SK-N-SH treated with all-trans-retinoic acid at 6 μM for 48 hours (cell line): ENCODE measurements at regions not wholly inside any gene's neighbourhood (a gene's known extent, or its start where the extent isn't known, plus 50 kb on each side); places are given as distances from the start of the nearest gene placed in this dataset.

Source experiments
- ATAC-seq: fragments of 200-7000 bp; cut with Tn5 transposase; 3 replicates; pipeline ENCODE4 v1.9.1; 2020; ENCODE audit warnings: mild to moderate bottlenecking, moderate library complexity
- ARNTL ChIP-seq: fragments of 450-650 bp; formaldehyde crosslinking; IDR thresholded peaks from 2 replicates; pipeline ENCODE4 v1.5.0; 2020; ENCODE audit warnings: low read depth, mild to moderate bottlenecking, moderate library complexity, borderline replicate concordance
- CSDC2 ChIP-seq: fragments of 250-450 bp; sonication (Bioruptor Pico); IDR thresholded peaks from 2 replicates; pipeline ENCODE4 v1.5.0; 2020; ENCODE audit warnings: mild to moderate bottlenecking, moderate library complexity
- ESRRG ChIP-seq: fragments of 250-450 bp; sonication (Bioruptor Pico); IDR thresholded peaks from 2 replicates; pipeline ENCODE4 v1.6.1; 2021; ENCODE audit warnings: mild to moderate bottlenecking
- GLIS3 ChIP-seq: fragments of 250-450 bp; sonication (Bioruptor Pico); IDR thresholded peaks from 2 replicates; pipeline ENCODE4 v1.5.0; 2020; ENCODE audit warnings: mild to moderate bottlenecking, moderate library complexity
- ISL1 ChIP-seq: fragments of 250-450 bp; sonication (Bioruptor Pico); IDR thresholded peaks from 2 replicates; pipeline ENCODE4 v2.1.2; 2022; ENCODE audit warnings: mild to moderate bottlenecking, moderate library complexity
- OSR1 ChIP-seq: fragments of 250-450 bp; sonication (Bioruptor Pico); IDR thresholded peaks from 2 replicates; pipeline ENCODE4 v1.8.0; 2022; ENCODE audit warnings: moderate library complexity, mild to moderate bottlenecking, inconsistent platforms
- POU6F1 ChIP-seq: fragments of 250-450 bp; sonication (Bioruptor Pico); IDR thresholded peaks from 2 replicates; pipeline ENCODE4 v1.8.0; 2021; ENCODE audit warnings: low read depth, mild to moderate bottlenecking, moderate library complexity, borderline replicate concordance
- PPARA ChIP-seq: fragments of 250-450 bp; sonication (Bioruptor Pico); IDR thresholded peaks from 2 replicates; pipeline ENCODE4 v1.5.0; 2020; ENCODE audit warnings: mild to moderate bottlenecking, borderline replicate concordance
- RARB ChIP-seq: fragments of 250-450 bp; sonication (Bioruptor Pico); IDR thresholded peaks from 2 replicates; pipeline ENCODE4 v1.8.0; 2021; ENCODE audit warnings: mild to moderate bottlenecking, moderate library complexity
- TCF4 ChIP-seq: fragments of 250-450 bp; sonication (Bioruptor Pico); IDR thresholded peaks from 2 replicates; pipeline ENCODE4 v1.8.0; 2021; ENCODE audit warnings: mild to moderate bottlenecking, moderate library complexity, borderline replicate concordance
- TOX ChIP-seq: fragments of 250-450 bp; sonication (Bioruptor Pico); IDR thresholded peaks from 2 replicates; pipeline ENCODE4 v1.8.0; 2021; ENCODE audit warnings: mild to moderate bottlenecking, moderate library complexity, borderline replicate concordance
- ZC3H10 ChIP-seq: fragments of 250-450 bp; sonication (Bioruptor Pico); IDR thresholded peaks from 2 replicates; pipeline ENCODE4 v1.5.1; 2021; ENCODE audit warnings: mild to moderate bottlenecking, moderate library complexity
- ZFP3 ChIP-seq: fragments of 250-450 bp; sonication (Bioruptor Pico); IDR thresholded peaks from 2 replicates; pipeline ENCODE4 v1.5.0; 2020; ENCODE audit warnings: mild to moderate bottlenecking, moderate library complexity
- ZFP30 ChIP-seq: fragments of 450-650 bp; formaldehyde crosslinking; IDR thresholded peaks from 2 replicates; pipeline ENCODE4 v1.5.0; 2022; ENCODE audit warnings: mild to moderate bottlenecking, moderate library complexity
- ZNF565 ChIP-seq: fragments of 450-650 bp; formaldehyde crosslinking; conservative IDR thresholded peaks from 2 replicates; pipeline ENCODE4 v1.5.0; 2020; ENCODE audit warnings: low read depth, mild to moderate bottlenecking, moderate library complexity
- ZNF70 ChIP-seq: fragments of 450-650 bp; formaldehyde crosslinking; IDR thresholded peaks from 2 replicates; pipeline ENCODE4 v1.5.0; 2020; ENCODE audit warnings: mild to moderate bottlenecking, moderate library complexity
- ZNF8 ChIP-seq: fragments of 450-650 bp; formaldehyde crosslinking; IDR thresholded peaks from 2 replicates; pipeline ENCODE4 v1.5.0; 2020; ENCODE audit warnings: mild to moderate bottlenecking, moderate library complexity
- TF ChIP-seq, protein P1 (sequence below): fragments of 250-450 bp; sonication (Bioruptor Pico); IDR thresholded peaks from 2 replicates; pipeline ENCODE4 v1.5.0; 2020; ENCODE audit warnings: mild to moderate bottlenecking, moderate library complexity
- TF ChIP-seq, protein P2 (sequence below): fragments of 250-450 bp; sonication (Bioruptor Pico); IDR thresholded peaks from 2 replicates; pipeline ENCODE4 v1.5.1; 2021; ENCODE audit warnings: mild to moderate bottlenecking, moderate library complexity
- TF ChIP-seq, protein P3 (sequence below): fragments of 250-450 bp; sonication (Bioruptor Pico); IDR thresholded peaks from 2 replicates; pipeline ENCODE4 v1.8.0; 2020; ENCODE audit warnings: mild to moderate bottlenecking, moderate library complexity, borderline replicate concordance
- TF ChIP-seq, protein P4 (sequence below): fragments of 250-450 bp; sonication (Bioruptor Pico); IDR thresholded peaks from 2 replicates; pipeline ENCODE4 v1.5.1; 2020; ENCODE audit warnings: low read depth, mild to moderate bottlenecking, moderate library complexity

DNA sequence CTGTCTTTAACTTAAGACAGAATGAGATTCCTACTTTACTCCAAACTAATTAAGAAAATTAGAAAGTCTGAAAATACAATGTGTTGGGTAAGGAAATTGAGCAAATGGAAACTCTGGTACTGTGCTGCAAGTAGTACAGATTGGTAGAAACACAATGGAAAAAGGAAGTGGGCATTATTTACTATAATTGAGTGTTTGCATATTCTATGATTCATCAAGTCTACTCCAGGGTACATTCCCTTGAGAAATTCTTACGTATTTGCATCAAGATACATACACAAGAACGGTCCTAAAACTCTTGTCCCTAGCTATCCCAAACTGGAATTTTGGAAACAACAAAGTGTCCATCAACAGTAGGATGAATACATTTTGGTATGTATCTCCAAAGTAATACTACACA lies 123.5 kb upstream of the TARS1 start:
- no peak for ATAC-seq
- no peak for TF ChIP-seq ZFP3
- TF ChIP-seq TCF4 = no peak
- no peak for TF ChIP-seq ISL1 (CRISPR knock-in tag)

DNA sequence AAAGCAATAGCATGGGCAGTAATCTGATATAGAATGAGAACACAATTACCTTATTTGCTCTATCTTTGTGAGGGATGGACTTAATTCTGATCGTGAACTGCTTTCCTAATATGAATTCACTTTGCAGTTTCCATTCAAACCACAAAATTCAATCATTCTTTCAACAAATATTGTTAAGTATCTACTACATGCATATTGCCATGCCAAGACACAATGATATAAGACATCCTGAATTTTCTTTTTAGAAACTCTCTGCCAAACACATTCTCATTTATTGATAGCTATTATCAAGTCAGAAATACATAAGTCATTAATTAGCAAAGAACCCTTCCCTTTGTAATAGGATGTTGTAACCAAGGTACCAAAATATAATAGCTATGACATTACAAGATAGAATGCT lies 121.6 kb upstream of the TARS1 start:
- TF ChIP-seq RARB (CRISPR knock-in tag) = no peak
- TF ChIP-seq TOX (CRISPR knock-in tag) = peak; percentile 57; the same call in 1 of the 2 replicates
- TF ChIP-seq ZNF565 = no peak
- ATAC-seq = peak; percentile 60

GRCh38 chr5:33319841-33320240 lies 120.9 kb upstream of the TARS1 start:
- TF ChIP-seq, protein P1, sequence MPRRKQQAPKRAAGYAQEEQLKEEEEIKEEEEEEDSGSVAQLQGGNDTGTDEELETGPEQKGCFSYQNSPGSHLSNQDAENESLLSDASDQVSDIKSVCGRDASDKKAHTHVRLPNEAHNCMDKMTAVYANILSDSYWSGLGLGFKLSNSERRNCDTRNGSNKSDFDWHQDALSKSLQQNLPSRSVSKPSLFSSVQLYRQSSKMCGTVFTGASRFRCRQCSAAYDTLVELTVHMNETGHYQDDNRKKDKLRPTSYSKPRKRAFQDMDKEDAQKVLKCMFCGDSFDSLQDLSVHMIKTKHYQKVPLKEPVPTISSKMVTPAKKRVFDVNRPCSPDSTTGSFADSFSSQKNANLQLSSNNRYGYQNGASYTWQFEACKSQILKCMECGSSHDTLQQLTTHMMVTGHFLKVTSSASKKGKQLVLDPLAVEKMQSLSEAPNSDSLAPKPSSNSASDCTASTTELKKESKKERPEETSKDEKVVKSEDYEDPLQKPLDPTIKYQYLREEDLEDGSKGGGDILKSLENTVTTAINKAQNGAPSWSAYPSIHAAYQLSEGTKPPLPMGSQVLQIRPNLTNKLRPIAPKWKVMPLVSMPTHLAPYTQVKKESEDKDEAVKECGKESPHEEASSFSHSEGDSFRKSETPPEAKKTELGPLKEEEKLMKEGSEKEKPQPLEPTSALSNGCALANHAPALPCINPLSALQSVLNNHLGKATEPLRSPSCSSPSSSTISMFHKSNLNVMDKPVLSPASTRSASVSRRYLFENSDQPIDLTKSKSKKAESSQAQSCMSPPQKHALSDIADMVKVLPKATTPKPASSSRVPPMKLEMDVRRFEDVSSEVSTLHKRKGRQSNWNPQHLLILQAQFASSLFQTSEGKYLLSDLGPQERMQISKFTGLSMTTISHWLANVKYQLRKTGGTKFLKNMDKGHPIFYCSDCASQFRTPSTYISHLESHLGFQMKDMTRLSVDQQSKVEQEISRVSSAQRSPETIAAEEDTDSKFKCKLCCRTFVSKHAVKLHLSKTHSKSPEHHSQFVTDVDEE (CRISPR knock-in tag) = no peak
- no peak for TF ChIP-seq ZNF70
- no peak for TF ChIP-seq CSDC2
- TF ChIP-seq, protein P2, sequence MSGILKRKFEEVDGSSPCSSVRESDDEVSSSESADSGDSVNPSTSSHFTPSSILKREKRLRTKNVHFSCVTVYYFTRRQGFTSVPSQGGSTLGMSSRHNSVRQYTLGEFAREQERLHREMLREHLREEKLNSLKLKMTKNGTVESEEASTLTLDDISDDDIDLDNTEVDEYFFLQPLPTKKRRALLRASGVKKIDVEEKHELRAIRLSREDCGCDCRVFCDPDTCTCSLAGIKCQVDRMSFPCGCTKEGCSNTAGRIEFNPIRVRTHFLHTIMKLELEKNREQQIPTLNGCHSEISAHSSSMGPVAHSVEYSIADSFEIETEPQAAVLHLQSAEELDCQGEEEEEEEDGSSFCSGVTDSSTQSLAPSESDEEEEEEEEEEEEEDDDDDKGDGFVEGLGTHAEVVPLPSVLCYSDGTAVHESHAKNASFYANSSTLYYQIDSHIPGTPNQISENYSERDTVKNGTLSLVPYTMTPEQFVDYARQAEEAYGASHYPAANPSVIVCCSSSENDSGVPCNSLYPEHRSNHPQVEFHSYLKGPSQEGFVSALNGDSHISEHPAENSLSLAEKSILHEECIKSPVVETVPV (CRISPR knock-in tag) = no peak
- TF ChIP-seq, protein P3, sequence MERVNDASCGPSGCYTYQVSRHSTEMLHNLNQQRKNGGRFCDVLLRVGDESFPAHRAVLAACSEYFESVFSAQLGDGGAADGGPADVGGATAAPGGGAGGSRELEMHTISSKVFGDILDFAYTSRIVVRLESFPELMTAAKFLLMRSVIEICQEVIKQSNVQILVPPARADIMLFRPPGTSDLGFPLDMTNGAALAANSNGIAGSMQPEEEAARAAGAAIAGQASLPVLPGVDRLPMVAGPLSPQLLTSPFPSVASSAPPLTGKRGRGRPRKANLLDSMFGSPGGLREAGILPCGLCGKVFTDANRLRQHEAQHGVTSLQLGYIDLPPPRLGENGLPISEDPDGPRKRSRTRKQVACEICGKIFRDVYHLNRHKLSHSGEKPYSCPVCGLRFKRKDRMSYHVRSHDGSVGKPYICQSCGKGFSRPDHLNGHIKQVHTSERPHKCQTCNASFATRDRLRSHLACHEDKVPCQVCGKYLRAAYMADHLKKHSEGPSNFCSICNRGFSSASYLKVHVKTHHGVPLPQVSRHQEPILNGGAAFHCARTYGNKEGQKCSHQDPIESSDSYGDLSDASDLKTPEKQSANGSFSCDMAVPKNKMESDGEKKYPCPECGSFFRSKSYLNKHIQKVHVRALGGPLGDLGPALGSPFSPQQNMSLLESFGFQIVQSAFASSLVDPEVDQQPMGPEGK (CRISPR knock-in tag) = no peak
- TF ChIP-seq, protein P4, sequence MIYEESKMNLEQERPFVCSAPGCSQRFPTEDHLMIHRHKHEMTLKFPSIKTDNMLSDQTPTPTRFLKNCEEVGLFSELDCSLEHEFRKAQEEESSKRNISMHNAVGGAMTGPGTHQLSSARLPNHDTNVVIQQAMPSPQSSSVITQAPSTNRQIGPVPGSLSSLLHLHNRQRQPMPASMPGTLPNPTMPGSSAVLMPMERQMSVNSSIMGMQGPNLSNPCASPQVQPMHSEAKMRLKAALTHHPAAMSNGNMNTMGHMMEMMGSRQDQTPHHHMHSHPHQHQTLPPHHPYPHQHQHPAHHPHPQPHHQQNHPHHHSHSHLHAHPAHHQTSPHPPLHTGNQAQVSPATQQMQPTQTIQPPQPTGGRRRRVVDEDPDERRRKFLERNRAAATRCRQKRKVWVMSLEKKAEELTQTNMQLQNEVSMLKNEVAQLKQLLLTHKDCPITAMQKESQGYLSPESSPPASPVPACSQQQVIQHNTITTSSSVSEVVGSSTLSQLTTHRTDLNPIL = no peak
- no peak for TF ChIP-seq POU6F1
- TF ChIP-seq ZFP3 = no peak
- no peak for TF ChIP-seq ESRRG (CRISPR knock-in tag)
- TF ChIP-seq TCF4 = no peak
- no peak for TF ChIP-seq ZNF8 (CRISPR knock-in tag)
- ATAC-seq = no peak

GRCh38 chr5:33321026-33321425 lies 119.7 kb upstream of the TARS1 start:
- ATAC-seq = peak; percentile 89
- TF ChIP-seq RARB (CRISPR knock-in tag) (peak; percentile 95; the same call in 1 of the 2 replicates), ZC3H10 (CRISPR knock-in tag) (peak; percentile 99), CSDC2 (peak; percentile 60; the same call in 1 of the 2 replicates), ARNTL (CRISPR knock-in tag) (no peak), TOX (CRISPR knock-in tag) (peak; percentile 99), ISL1 (CRISPR knock-in tag) (peak; percentile 64), ZFP30 (CRISPR knock-in tag) (no peak)
- TF ChIP-seq, all 23 proteins: peak for 5

DNA sequence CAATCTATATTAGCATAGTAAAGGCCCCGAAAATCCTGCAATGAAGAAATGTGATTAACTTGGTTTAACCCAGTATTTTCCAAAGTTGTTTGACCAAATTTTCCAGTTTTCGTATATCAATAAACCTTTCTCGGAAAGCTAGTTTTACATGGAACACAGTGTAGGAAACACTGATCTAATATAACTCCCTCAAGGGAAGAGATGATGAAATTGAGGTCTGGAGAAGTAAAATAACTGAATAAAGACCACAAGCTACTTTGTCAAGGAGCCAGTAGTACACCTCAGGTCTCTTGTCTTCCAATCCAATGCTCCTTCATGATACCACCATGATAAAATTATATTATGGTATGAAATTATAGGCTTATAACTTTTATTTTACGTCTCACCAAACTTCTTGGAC lies 118.1 kb upstream of the TARS1 start:
- no peak for ATAC-seq
- no peak for TF ChIP-seq TOX (CRISPR knock-in tag)
- TF ChIP-seq RARB (CRISPR knock-in tag) = no peak
- TF ChIP-seq OSR1 (CRISPR knock-in tag) = no peak
- TF ChIP-seq ARNTL (CRISPR knock-in tag) = no peak
- no peak for TF ChIP-seq ZNF565
- TF ChIP-seq ZNF70 = no peak
- TF ChIP-seq GLIS3 (CRISPR knock-in tag) = no peak
- no peak for TF ChIP-seq ZFP3
- TF ChIP-seq, protein P1 (CRISPR knock-in tag) = no peak
- TF ChIP-seq ZC3H10 (CRISPR knock-in tag) = no peak
- no peak for TF ChIP-seq ISL1 (CRISPR knock-in tag)
- TF ChIP-seq PPARA = no peak
- no peak for TF ChIP-seq POU6F1
- TF ChIP-seq ZNF8 (CRISPR knock-in tag) = no peak
